ENCODE measurements at regions not wholly inside any gene's neighbourhood (a gene's known extent, or its start where the extent isn't known, plus 50 kb on each side); places are given as distances from the start of the nearest gene placed in this dataset.

DNA sequence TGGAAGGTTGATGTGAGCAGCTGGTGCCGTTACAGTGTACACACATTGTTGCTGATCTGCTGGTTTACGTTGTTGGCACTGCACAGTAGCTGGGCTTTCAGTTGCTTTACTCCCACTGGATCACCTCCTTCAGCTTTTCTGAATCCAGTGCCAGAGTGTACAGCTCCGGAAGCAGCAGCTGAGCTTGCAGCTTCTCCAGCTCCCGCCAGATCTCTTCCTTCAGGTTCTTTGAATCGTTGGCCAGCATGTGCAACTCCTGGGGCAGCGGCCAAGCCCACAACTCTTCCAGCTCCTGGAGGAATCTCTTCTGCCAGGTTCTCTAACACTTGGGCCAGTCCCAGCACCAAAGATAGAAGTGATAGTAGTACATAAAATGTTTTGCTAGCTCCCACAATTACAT is 149.7 kb upstream of the RRP15 start:
- DNase-seq (ENCODE audit: low read depth in 2 of 2) = no peak

DNA sequence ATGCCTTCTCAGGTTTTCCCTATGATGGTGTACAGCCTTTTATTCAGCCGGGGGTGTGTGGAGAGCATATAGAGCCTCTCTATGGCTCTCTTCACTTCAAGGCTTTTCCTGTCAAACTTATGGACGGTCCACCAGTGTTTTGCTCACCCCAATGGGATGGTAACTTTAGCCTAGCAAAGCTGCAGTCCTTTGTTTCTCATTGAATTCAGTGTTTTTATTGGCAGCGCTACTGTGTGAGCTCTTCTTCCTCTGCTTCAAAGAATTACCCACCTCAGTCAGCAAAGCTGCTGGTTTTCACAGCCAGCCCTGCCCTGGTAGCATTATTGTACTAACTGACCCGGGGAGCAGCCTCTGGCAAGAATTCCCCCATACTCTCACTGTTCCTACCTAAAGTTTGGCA is 145.3 kb upstream of the RRP15 start:
- DNase-seq (ENCODE audit: low read depth in 2 of 2) = no peak

GRCh38 chr1:218156595-218156994 is 128.5 kb upstream of the RRP15 start:
- no peak for DNase-seq (ENCODE audit: low read depth in 2 of 2)

DNA sequence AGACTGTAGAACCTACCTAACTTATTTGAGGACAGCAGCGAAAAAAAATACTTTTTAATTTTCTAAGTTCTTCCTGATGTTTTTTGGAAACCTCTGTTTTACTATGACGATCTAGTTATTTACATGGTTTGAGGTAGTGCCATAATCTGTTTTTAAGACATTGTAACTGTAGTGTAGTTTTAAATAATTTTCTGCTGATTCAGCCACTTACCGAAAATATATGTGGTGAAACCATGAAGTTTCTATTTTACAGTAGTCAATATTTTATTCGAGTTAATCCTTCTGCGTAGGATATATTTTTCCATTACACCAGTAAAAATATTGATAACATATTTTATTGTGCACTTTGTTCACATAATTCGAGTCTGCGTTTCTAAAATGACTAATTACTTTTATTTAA is 121.7 kb upstream of the RRP15 start:
- no peak for DNase-seq (ENCODE audit: low read depth in 2 of 2)

DNA sequence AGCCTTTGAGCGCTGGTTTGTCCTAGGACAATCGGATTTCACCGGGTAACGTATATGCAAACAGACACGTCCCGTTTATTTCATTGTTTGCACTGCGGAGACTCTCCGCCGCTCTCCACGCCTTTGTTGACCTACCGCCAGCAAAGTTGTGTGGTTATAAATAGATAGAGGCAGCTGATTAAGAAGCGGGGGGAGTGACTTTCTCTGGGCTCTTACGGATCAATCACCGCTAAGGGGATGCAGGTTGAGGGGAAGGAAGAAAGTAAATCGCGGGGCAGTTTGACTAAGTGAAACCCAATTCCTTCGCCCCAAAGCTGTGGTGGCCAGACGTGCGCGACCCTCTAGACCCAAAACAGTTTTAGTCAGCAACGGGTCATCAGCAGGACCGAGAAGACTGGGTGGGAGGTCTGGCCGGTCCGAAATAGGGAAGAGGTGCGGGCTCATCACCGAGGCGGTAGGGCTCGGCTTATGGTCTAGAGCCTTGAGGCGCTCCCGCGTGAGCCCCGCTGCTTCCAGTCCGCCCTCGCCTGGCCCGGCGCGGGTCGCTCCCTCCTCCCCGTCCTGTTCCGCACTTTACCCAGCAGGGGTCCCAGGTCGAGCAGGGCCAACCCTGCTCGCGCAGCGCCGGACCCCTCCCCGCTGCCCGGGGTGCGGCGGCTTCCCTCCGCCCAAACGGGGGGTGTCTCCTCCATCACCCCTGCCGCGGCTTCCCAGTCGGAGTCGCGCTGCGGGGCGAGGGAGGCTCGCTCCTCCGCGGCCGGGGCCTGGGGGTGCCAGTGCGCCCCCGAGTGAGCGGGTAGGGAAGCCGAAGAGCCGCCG is 120.8 kb upstream of the RRP15 start:
- DNase-seq (ENCODE audit: low read depth in 2 of 2) = no peak

DNA sequence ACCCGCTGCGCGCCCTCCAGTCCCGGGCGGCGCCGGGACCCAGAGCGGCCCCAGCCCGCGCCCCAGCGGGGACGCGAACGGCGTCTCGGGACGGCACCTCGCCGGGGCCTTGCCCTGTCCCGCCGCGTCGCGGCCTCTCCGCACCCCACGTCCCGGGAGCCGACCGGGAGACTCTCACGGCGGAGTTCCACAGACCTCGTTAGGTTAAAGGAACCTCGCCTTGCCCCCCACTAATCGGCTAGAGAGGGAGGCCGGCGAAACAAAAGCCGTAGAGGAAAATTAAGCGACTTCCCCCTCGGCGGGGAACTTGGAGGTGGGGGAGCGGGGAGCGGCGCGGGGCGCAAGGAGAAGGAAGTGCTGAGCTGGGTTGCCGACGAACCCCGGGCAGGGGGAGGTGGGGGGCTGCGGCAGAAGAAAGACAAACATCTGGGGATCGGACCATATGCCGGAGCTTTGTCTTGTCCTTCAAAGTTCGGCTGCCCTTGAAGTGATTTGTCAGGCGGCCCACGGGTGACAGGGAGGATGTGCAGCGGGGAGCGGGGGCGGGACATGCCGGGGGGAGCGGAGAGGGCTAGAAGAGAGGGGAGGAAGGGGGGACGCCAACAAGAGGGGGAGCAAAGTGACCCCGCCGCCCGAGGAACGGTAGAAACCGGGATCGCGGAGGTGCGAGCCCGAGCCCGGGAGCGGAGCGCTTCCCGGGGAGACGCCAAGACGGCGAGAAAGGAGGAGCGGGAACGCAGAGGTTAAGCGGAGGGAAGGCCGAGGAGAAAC is 120.0 kb upstream of the RRP15 start:
- no peak for DNase-seq (ENCODE audit: low read depth in 2 of 2)

GRCh38 chr1:218165701-218166114 is 119.4 kb upstream of the RRP15 start:
- no peak for DNase-seq (ENCODE audit: low read depth in 2 of 2)

- no peak for DNase-seq (ENCODE audit: low read depth in 2 of 2)
These were observed 118.7 kb upstream of the RRP15 start for GRCh38 chr1:218166268-218166945.

DNA sequence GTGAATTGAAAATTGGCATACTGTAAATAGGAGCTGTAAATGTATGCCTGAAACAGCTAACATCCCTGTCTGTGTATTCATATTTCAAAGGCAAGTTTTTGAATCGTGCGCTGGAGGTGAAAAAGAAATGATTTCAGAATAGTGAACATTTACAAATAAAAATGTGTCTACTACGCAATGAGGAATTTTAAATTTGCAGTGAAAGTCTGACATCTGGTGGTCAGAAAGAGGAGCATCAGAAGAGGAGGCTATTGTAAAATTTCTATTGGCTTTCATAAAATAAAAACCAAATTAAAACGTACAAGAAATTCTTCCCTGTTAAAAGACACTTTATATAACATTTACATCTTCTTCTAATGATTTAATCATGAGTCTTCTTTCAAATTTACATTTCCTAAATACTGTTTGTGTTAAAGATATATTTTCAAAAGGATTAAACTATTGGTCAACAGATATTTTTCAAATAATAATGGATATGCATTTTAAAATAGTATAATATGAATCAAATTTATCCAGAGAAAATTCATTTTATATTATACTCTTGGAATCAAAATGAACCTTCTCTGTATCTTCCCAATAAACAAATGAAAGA is 113.7 kb upstream of the RRP15 start:
- DNase-seq (ENCODE audit: low read depth in 2 of 2) = peak; percentile 8 to 13

- no peak for DNase-seq (ENCODE audit: low read depth in 2 of 2)
These were observed 102.6 kb upstream of the RRP15 start for GRCh38 chr1:218182455-218182854.

DNA sequence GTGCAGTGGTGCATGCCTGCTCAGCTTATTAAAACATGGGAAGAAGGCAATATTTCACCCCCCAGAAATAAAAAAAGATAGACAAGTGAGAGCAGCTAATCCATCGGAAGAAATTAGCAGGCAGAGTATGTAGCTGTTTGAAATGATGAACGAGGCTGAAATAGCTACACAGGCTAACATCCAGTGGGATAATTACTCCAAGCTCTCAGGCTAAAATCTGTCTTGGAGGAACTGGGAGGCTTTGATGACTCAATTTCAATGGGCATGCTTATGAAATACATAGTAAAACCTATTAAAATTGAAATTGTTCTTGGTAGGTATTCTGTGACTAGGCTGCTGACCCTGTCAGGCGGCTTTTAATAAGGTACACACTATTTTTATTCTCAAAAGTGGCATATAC is 84.1 kb upstream of the RRP15 start:
- no peak for DNase-seq (ENCODE audit: low read depth in 2 of 2)

DNA sequence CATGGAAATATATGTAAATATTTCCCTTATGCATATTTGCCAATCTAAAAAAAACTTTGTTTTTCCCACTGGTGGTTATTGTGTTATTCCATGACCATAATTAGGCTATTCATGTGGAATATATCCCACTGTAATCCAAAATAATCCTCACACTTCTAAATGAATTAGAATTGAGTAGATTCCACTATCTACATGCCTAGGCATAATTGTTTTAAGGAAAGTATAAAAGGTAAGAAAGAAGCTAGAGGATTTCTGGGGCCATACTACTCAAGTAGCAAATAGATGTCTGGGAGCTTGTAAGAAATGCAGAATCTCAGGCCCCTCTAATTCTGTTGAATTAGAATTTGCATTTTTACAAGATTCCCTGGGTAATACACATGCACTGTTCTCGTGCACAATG is 83.5 kb upstream of the RRP15 start:
- DNase-seq (ENCODE audit: low read depth in 2 of 2) = no peak

- no peak for DNase-seq (ENCODE audit: low read depth in 2 of 2)
These were observed 79.4 kb upstream of the RRP15 start for GRCh38 chr1:218205721-218206120.

- no peak for DNase-seq (ENCODE audit: low read depth in 2 of 2)
These were observed 77.9 kb upstream of the RRP15 start for GRCh38 chr1:218207194-218207593.

- peak; percentile 35 to 44 for DNase-seq (ENCODE audit: low read depth in 2 of 2)
These were observed 75.7 kb upstream of the RRP15 start for GRCh38 chr1:218209351-218209861.

GRCh38 chr1:218211241-218211640 is 73.9 kb upstream of the RRP15 start:
- no peak for DNase-seq (ENCODE audit: low read depth in 2 of 2)

- no peak for DNase-seq (ENCODE audit: low read depth in 2 of 2)
These were observed 68.1 kb upstream of the RRP15 start for GRCh38 chr1:218217040-218217439.

DNA sequence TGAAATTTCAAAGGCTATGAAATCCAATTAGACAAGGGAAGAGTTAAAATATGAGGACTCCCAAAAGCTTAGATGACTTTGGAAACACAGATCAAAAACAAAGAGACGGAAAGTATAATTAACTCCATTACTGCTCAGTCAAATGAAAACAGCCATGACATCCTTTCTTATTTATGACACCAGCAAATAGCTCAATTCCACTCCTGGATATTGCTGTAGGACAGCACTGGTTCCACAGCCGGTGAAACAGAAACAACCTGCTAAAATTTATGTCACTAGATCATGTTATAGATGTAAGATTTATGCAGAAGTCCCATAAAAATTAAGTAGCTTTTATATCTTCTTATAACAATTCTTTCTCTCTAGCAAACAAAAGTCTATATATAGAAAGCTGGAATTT is 65.6 kb upstream of the RRP15 start:
- no peak for DNase-seq (ENCODE audit: low read depth in 2 of 2)

DNA sequence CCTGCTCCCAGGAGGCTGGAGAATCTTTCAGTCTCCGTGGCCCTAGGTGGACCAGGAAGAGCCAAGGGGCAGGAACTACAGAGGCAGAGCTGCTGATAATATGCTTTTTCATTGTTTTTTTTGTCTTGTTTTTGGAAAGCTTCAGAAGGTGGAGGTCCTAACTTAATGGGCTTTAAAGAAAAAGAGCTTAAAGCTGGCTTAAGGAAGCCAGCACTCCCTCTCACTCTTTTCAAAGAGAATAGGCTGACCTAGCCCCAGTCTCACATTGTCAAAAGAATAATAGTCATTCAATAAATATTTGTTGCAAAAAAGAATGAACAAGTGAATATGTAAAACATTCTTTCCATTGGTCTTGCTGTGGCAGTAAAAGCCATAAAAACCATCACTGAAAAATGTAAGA is 61.0 kb upstream of the RRP15 start:
- DNase-seq (ENCODE audit: low read depth in 2 of 2) = no peak

DNA sequence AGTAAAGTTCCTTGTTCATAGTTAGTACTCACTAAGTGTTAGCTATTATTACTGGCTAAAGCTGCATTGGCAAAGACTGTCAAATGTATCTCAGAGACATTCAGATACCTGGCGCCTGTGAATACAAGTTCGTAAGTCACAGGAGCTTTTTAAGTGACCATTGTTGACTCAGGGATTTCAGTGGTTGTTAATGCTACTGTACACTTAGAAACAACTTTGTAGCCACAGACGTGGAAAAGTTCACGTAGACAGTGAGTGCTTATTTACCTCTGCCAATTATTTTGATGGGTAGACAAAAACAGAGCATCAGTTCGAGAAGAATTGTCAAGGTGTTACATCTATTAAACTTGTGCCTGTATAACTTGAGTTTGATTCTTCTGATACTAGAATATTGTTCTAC is 59.1 kb upstream of the RRP15 start:
- no peak for DNase-seq (ENCODE audit: low read depth in 2 of 2)

Data from fibroblast of skin of left biceps (primary cell).